Trophoblast cell (in vitro differentiated cells and primary cell): ENCODE measurements at regions not wholly inside any gene's neighbourhood (a gene's known extent, or its start where the extent isn't known, plus 50 kb on each side); places are given as distances from the start of the nearest gene placed in this dataset.

Experiments used
- DNase-seq, 2 donors: peaks; one replicate each; pipeline ENCODE4 v3.0.0-alpha.2; 2016
- H2AFZ ChIP-seq: 2 replicates; pipeline ENCODE4 v1.6.1; 2013; ENCODE audit warnings: low read length, moderate library complexity, mild to moderate bottlenecking; ENCODE audit not compliant: insufficient read depth, poor library complexity
- H2AK5ac ChIP-seq: 2 replicates; pipeline ENCODE4 v1.6.1; 2013; ENCODE audit warnings: mild to moderate bottlenecking, low read length
- H2BK120ac ChIP-seq: 2 replicates; pipeline ENCODE4 v1.6.1; 2013; ENCODE audit warnings: low read length, mild to moderate bottlenecking, moderate library complexity; ENCODE audit not compliant: insufficient read depth, poor library complexity
- H2BK12ac ChIP-seq: 2 replicates; pipeline ENCODE4 v1.6.1; 2013; ENCODE audit warnings: mild to moderate bottlenecking, low read length, moderate library complexity
- H2BK5ac ChIP-seq: 2 replicates; pipeline ENCODE4 v1.6.1; 2013; ENCODE audit warnings: low read length, low read depth, moderate library complexity, mild to moderate bottlenecking; ENCODE audit not compliant: poor library complexity
- H3K14ac ChIP-seq: 2 replicates; pipeline ENCODE4 v1.6.1; 2013; ENCODE audit warnings: mild to moderate bottlenecking, low read length
- H3K18ac ChIP-seq: 2 replicates; pipeline ENCODE4 v1.6.1; 2013; ENCODE audit warnings: mild to moderate bottlenecking, low read length
- H3K23ac ChIP-seq: 2 replicates; pipeline ENCODE4 v1.6.1; 2013; ENCODE audit warnings: low read length
- H3K27ac ChIP-seq: 2 replicates; pipeline ENCODE4 v1.5.1; 2013; ENCODE audit warnings: low read depth, mild to moderate bottlenecking, inconsistent platforms, low read length, moderate library complexity
- H3K27me3 ChIP-seq: 2 replicates; pipeline ENCODE4 v1.6.1; 2013; ENCODE audit warnings: inconsistent platforms, mild to moderate bottlenecking, low read length, moderate library complexity; ENCODE audit not compliant: insufficient read depth
- H3K36me3 ChIP-seq, 2 experiments: 1 replicate in 1 of 2; 2 replicates in 1 of 2; pipeline ENCODE4 v1.6.1; 2013; ENCODE audit warnings: low read length in 2 of 2, mild to moderate bottlenecking in 2 of 2, moderate library complexity in 1 of 2; ENCODE audit not compliant: insufficient read depth in 2 of 2, control insufficient read depth in 1 of 2
- H3K4ac ChIP-seq: 2 replicates; pipeline ENCODE4 v1.6.1; 2013; ENCODE audit warnings: low read depth, mild to moderate bottlenecking, low read length, moderate library complexity
- H3K4me1 ChIP-seq, 2 experiments: 1 replicate in 1 of 2; 2 replicates in 1 of 2; pipeline ENCODE4 v1.6.1; 2013; ENCODE audit warnings: low read length in 2 of 2, mild to moderate bottlenecking in 2 of 2, moderate library complexity in 1 of 2; ENCODE audit not compliant: insufficient read depth in 2 of 2, control insufficient read depth in 1 of 2
- H3K4me2 ChIP-seq: 2 replicates; pipeline ENCODE4 v1.6.1; 2013; ENCODE audit warnings: inconsistent platforms, mild to moderate bottlenecking, low read length, moderate library complexity
- H3K4me3 ChIP-seq: 2 replicates; pipeline ENCODE4 v1.5.1; 2013; ENCODE audit warnings: mild to moderate bottlenecking, low read depth, low read length, inconsistent platforms
- H3K79me1 ChIP-seq: one replicate; pipeline ENCODE4 v1.6.1; 2013; ENCODE audit warnings: low read length
- H3K79me2 ChIP-seq: 2 replicates; pipeline ENCODE4 v1.6.1; 2013; ENCODE audit warnings: low read length, mild to moderate bottlenecking; ENCODE audit not compliant: control insufficient read depth, insufficient read depth, poor library complexity
- H3K9ac ChIP-seq: 2 replicates; pipeline ENCODE4 v1.6.1; 2013; ENCODE audit warnings: mild to moderate bottlenecking, low read length
- H3K9me3 ChIP-seq: 2 replicates; pipeline ENCODE4 v1.6.1; 2013; ENCODE audit warnings: low read depth, mild to moderate bottlenecking, control low read depth, inconsistent platforms, low read length; ENCODE audit not compliant: insufficient read depth
- H4K12ac ChIP-seq: 2 replicates; pipeline ENCODE4 v1.6.1; 2013; ENCODE audit warnings: low read depth, mild to moderate bottlenecking, low read length, moderate library complexity
- H4K8ac ChIP-seq: 2 replicates; pipeline ENCODE4 v1.6.1; 2013; ENCODE audit warnings: low read depth, mild to moderate bottlenecking, low read length, moderate library complexity
- H4K91ac ChIP-seq: one replicate; pipeline ENCODE4 v1.6.1; 2013; ENCODE audit warnings: low read depth, mild to moderate bottlenecking, low read length, moderate library complexity
- WGBS: extraction: QIAGEN DNeasy Blood & Tissue Kit; methylation state at CpG from one replicate; pipeline ENCODE4 v1.1.7; 2013; ENCODE audit warnings: missing lambda C conversion rate; ENCODE audit not compliant: insufficient read length, insufficient coverage; ENCODE audit errors: extremely low coverage; 5-methylcytosine and 5-hydroxymethylcytosine counted together

DNA sequence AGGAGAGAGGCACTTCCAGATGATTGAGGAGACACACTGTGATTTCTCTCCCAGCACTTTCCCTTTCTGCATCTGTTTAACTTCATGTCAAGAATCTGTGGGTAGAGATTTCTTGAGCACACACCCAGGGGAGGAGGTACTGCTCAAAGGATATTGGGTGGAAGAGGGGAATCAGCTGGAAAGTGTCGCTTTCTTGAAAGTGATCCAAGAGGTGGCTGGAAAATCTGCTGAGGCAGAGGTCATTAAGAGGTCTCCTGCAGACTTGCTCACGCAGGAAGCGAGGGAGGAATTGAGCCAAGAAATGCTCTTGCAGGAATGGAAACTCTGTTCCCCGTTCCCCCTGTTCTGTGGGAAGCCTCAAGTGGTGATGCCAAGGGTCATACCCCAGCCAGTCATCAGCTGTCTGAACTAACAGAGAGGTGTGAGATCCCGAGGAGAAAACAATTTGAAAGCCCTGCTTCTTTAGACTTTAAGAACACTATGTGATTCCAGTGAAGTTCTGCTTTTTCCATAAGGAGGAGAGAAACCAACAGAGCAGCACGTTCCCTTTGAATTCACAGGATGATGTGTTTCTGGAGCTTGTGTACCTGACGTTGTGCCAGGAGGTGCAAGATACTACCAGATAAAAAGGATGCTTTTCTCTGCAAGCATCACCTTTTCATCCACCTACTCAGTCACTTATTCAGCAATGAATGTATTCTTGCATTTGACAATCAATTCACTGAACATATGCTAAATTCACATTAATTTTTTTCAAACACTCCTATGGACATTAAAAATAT lies 163.4 kb upstream of the GPR12 start:
- H4K12ac ChIP-seq = no peak overlapping the region
- no peaks in the 10 kb centered on the region for H3K79me2 ChIP-seq
- no peaks in the 10 kb centered on the region for H3K79me1 ChIP-seq
- no peak overlapping the region for H3K23ac ChIP-seq
- no peak overlapping the region for H3K18ac ChIP-seq
- H3K36me3 ChIP-seq = no peaks in the 10 kb centered on the region
- WGBS = no CpG with 5 or more reads among the region's 7 CpGs
- no peak overlapping the region for H3K9ac ChIP-seq
- no peak overlapping the region for H4K91ac ChIP-seq
- H3K4me3 ChIP-seq = no peak overlapping the region
- H2BK12ac ChIP-seq = no peak overlapping the region
- no peaks in the 10 kb centered on the region for H3K4me1 ChIP-seq
- peaks cover 2% of the 10 kb centered on the region for H3K9me3 ChIP-seq
- DNase-seq = no peak
- H2AFZ ChIP-seq = no peak overlapping the region
- no peak overlapping the region for H2BK120ac ChIP-seq
- H3K14ac ChIP-seq = no peak overlapping the region
- no peak overlapping the region for H2AK5ac ChIP-seq
- H3K4me2 ChIP-seq = no peak overlapping the region
- H3K27ac ChIP-seq = no peak overlapping the region
- no peaks in the 10 kb centered on the region for H3K27me3 ChIP-seq
- H3K4ac ChIP-seq = no peak overlapping the region
- no peak overlapping the region for H2BK5ac ChIP-seq
- no peak overlapping the region for H4K8ac ChIP-seq

DNA sequence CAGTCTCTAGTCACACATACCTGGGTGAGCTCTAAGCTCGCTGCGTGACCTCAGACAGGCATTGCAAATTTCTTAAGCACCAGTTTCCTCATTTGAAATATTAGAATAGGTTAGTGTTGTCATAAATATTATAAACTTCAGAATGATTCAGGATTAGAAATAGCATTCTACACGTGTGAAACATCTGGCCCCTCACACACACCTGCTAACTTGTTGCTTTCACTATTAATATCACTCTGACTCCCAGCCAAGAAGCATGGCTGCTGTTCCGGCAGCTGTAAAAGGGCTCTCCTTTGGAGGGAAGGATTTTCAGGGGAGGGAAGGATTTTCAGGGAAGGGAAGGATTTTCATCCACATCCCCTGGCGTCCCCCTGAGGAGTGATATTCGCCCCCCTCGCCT lies 161.3 kb upstream of the GPR12 start:
- no peak overlapping the region for H2BK120ac ChIP-seq
- H3K23ac ChIP-seq = no peak overlapping the region
- H3K4me2 ChIP-seq = no peak overlapping the region
- no peaks in the 10 kb centered on the region for H3K79me2 ChIP-seq
- no CpG with 5 or more reads among the region's 7 CpGs for WGBS
- no peaks in the 10 kb centered on the region for H3K27me3 ChIP-seq
- H4K12ac ChIP-seq = no peak overlapping the region
- no peak overlapping the region for H4K91ac ChIP-seq
- H3K4ac ChIP-seq = no peak overlapping the region
- H2AK5ac ChIP-seq = no peak overlapping the region
- H3K27ac ChIP-seq = no peak overlapping the region
- peaks cover under 1% of the 10 kb centered on the region for H3K9me3 ChIP-seq
- no peak overlapping the region for H3K18ac ChIP-seq
- H3K9ac ChIP-seq = no peak overlapping the region
- no peak overlapping the region for H2BK12ac ChIP-seq
- H3K4me1 ChIP-seq = no peaks in the 10 kb centered on the region
- no peak overlapping the region for H2BK5ac ChIP-seq
- H3K36me3 ChIP-seq = no peaks in the 10 kb centered on the region
- DNase-seq = no peak
- no peak overlapping the region for H4K8ac ChIP-seq
- no peak overlapping the region for H3K14ac ChIP-seq
- H2AFZ ChIP-seq = no peak overlapping the region
- H3K4me3 ChIP-seq = no peak overlapping the region
- no peaks in the 10 kb centered on the region for H3K79me1 ChIP-seq

DNA sequence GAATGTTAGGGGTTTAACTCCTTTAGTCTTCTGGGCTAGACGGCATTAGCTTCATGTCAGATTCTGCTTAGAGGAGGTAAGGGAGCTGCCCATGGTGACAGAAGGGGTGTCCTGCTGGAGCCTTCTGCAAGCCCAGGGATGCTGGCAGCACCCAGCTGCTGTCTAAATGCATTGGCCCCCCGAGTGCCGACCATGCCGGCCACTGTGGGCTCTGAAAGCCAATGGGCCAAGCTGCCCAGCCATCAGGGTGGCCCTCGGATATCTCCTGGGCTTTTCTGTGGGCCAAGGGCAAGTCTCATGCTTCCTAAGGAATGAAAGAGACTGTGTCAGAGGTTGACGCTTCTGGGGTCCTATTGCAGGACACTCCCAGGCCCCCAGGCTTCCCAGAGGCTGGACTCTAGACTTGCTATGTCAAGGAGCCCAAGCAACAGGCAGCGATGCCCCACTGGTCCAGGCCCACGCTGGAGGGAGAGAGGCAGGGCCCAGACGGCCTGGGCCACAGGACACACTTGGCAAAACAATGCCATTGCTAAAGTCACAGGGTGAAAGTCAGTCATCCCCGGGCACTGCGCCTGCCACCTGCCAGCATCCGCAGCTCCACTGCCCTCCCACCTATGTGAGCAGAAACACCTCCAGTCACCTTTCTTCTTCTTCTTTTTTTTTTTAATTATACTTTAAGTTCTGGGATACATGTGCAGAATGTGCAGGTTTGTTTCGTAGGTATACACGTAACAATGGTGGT lies 160.2 kb upstream of the GPR12 start:
- no peak overlapping the region for H2AK5ac ChIP-seq
- no peak overlapping the region for H3K9ac ChIP-seq
- no peak overlapping the region for H4K91ac ChIP-seq
- no peak overlapping the region for H3K18ac ChIP-seq
- H3K27ac ChIP-seq = no peak overlapping the region
- no peaks in the 10 kb centered on the region for H3K9me3 ChIP-seq
- H3K14ac ChIP-seq = no peak overlapping the region
- H3K79me2 ChIP-seq = no peaks in the 10 kb centered on the region
- H4K8ac ChIP-seq = no peak overlapping the region
- no peaks in the 10 kb centered on the region for H3K4me1 ChIP-seq
- H2BK5ac ChIP-seq = no peak overlapping the region
- H3K4me2 ChIP-seq = no peak overlapping the region
- H4K12ac ChIP-seq = no peak overlapping the region
- H3K4ac ChIP-seq = no peak overlapping the region
- no peak overlapping the region for H2AFZ ChIP-seq
- no peaks in the 10 kb centered on the region for H3K36me3 ChIP-seq
- H3K23ac ChIP-seq = no peak overlapping the region
- no CpG with 5 or more reads among the region's 14 CpGs for WGBS
- H3K27me3 ChIP-seq = no peaks in the 10 kb centered on the region
- no peak overlapping the region for H2BK120ac ChIP-seq
- no peak overlapping the region for H2BK12ac ChIP-seq
- no peak for DNase-seq
- no peak overlapping the region for H3K4me3 ChIP-seq
- H3K79me1 ChIP-seq = no peaks in the 10 kb centered on the region

GRCh38 chr13:26919732-26920131 lies 159.1 kb upstream of the GPR12 start:
- Histone ChIP-seq H4K12ac (no peak overlapping the region), H2BK12ac (no peak overlapping the region), H2AFZ (no peak overlapping the region), H3K79me1 (no peaks in the 10 kb centered on the region), H3K9ac (no peak overlapping the region), H3K18ac (no peak overlapping the region), H3K9me3 (no peaks in the 10 kb centered on the region), H4K91ac (no peak overlapping the region), H3K4me1 (no peaks in the 10 kb centered on the region), H3K23ac (no peak overlapping the region), H3K79me2 (no peaks in the 10 kb centered on the region), H3K4ac (no peak overlapping the region), H3K27ac (no peak overlapping the region), H2AK5ac (no peak overlapping the region), H3K4me2 (no peak overlapping the region), H3K27me3 (no peaks in the 10 kb centered on the region), H2BK120ac (no peak overlapping the region), H4K8ac (no peak overlapping the region), H3K14ac (no peak overlapping the region), H3K36me3 (no peaks in the 10 kb centered on the region), H2BK5ac (no peak overlapping the region), H3K4me3 (no peak overlapping the region)
- WGBS = no CpG with 5 or more reads among the region's 2 CpGs
- DNase-seq = no peak
